Ovary (tissue), 7 donors: ENCODE measurements at regions not wholly inside any gene's neighbourhood (a gene's known extent, or its start where the extent isn't known, plus 50 kb on each side); places are given as distances from the start of the nearest gene placed in this dataset.
"Not testable (repeated sequence)": the region's sequence is repeated elsewhere in the genome, so short reads cannot be mapped to it uniquely, and the experiment has no call there.

Experiments used
- DNase-seq, 5 donors: peaks; one replicate each; pipeline ENCODE4 v3.0.0-alpha.2; 2019 to 2020
- H3K27ac ChIP-seq, 2 donors: fragments of 200-600 bp; one replicate each; pipeline versions ENCODE4 v1.5.1 to v1.8.0; 2019 to 2022
- H3K27me3 ChIP-seq: fragments of 200-600 bp; one replicate; pipeline ENCODE4 v1.8.0; 2022
- H3K36me3 ChIP-seq: fragments of 200-600 bp; sonication (generic); one replicate; pipeline ENCODE4 v1.5.1; 2019
- H3K4me1 ChIP-seq: one replicate; pipeline ENCODE4 v1.8.1; 2013; ENCODE audit warnings: mild to moderate bottlenecking, moderate library complexity; ENCODE audit not compliant: insufficient read depth
- H3K4me3 ChIP-seq: fragments of 200-600 bp; sonication (generic); one replicate; pipeline ENCODE4 v1.5.1; 2017
- H3K9me3 ChIP-seq, 2 donors: fragments of 200-600 bp in 1 of 2; sonication (generic) in 1 of 2; one replicate each; pipeline versions ENCODE4 v1.5.1 to v1.8.1; 2013 to 2019; ENCODE audit warnings: mild to moderate bottlenecking in 1 of 2, moderate library complexity in 1 of 2
- CTCF ChIP-seq, 3 donors: fragments of 450-650 bp in 2 of 3; fragments of 200-600 bp in 1 of 3; IDR thresholded peaks; one replicate each; pipeline versions ENCODE4 v1.5.1 to v1.8.0; 2016 to 2022; ENCODE audit warnings: antibody characterized with exemption in 3 of 3, mild to moderate bottlenecking in 1 of 3
- EP300 ChIP-seq: sonication (generic); formaldehyde crosslinking; IDR thresholded peaks from one replicate; pipeline ENCODE4 v1.6.1; 2017; ENCODE audit warnings: antibody characterized with exemption
- POLR2A ChIP-seq: fragments of 450-650 bp; IDR thresholded peaks from one replicate; pipeline ENCODE4 v1.6.1; 2017; ENCODE audit warnings: antibody characterized with exemption, mild to moderate bottlenecking, moderate library complexity
- WGBS, 3 donors: extraction: QIAGEN DNeasy Blood & Tissue Kit in 1 of 3; methylation state at CpG; one replicate each; pipeline versions ENCODE4 v1.1.5 to v1.1.7; 2013 to 2017; 5-methylcytosine and 5-hydroxymethylcytosine counted together
- intact Hi-C, 4 donors: fragments of 100-400 bp; cut with DNase I; formaldehyde crosslinking; loops; one replicate each; pipeline versions ENCODE4 v1.11.0 to v1.15.1; 2022 to 2023
- donor health status: DM: no; HTN: no; CAD: no; lungs with moderate emphysema.
- donor health status: DM: no; HTN: no; CAD: no.
- donor health status: Bipolar disorder and iron deficiency.
- donor health status: DM: no; HTN: no; CAD: no.
- donor health status: DM: yes; HTN: yes; CAD: no.

- DNase-seq: no peak
- no peak overlapping the region for H3K4me3 ChIP-seq
- no peak overlapping the region for H3K27ac ChIP-seq
- H3K36me3 ChIP-seq: no peaks in the 10 kb centered on the region
- no peak for TF ChIP-seq CTCF (IDR thresholded peaks at IDR 0.05)
- no peak for TF ChIP-seq POLR2A
- no peak for TF ChIP-seq EP300
- H3K27me3 ChIP-seq: no peaks in the 10 kb centered on the region
- H3K9me3 ChIP-seq: no peaks in the 10 kb centered on the region
- H3K4me1 ChIP-seq: no peaks in the 10 kb centered on the region
- intact Hi-C loops: no loop called here
- 18 to 37% (median 25%) methylated on average over 4 of the region's 4 CpGs for WGBS, 3 donors
Observed at GRCh38 chr17:52885882-52886281, 727.4 kb upstream of the CA10 start.

DNA sequence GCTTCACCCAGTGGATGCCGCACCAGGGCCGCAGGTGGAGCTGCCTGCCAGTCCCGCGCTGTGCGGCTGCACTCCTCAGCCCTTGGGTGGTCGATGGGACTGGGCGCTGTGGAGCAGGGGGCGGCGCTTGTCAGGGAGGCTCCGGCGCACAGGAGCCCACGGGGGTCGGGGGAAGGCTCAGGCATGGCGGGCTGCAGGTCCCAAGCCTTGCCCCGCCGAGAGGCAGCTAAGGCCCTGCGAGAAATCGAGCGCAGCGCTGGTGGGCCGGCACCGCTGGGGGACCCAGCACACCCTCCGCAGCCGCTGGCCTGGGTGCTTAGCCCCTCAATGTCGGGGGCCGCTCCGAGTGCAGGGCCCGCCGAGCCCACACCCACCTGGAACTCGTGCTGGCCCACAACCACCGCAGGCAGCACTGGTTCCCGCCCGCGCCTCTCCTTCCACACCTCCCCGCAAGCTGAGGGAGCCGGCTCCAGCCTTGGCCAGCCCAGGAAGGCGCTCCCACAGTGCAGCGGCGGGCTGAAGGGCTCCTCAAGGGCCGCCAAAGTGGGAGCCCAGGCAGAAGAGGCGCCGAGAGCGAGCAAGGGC, 725.5 kb upstream of the CA10 start:
- H3K27me3 ChIP-seq, H3K27ac ChIP-seq, H3K9me3 ChIP-seq, H3K36me3 ChIP-seq, H3K4me1 ChIP-seq, intact Hi-C loops, H3K4me3 ChIP-seq, DNase-seq: not testable (repeated sequence)
- WGBS, 3 donors: 37 to 68% (median 55%) methylated on average over 29 to 43 of the region's 43 CpGs

DNA sequence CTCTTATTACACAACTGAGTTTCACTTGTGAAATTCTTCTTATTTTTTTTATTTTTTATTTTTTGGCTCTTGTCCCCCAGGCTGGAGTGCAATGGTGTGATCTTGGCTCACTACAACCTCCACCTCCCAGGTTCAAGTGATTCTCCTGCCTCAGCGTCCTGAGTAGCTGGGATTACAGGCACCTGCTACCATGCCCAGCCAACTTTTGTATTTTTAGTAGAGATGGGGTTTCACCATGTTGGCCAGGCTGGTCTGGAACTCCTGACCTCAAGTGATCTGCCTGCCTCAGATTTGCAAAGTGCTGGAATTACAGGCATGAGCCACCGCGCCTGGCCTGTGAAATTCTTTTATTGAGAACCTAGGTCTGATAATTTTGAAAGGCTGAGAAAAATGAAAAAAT, 688.3 kb upstream of the CA10 start:
- H3K4me3 ChIP-seq, H3K27ac ChIP-seq, H3K9me3 ChIP-seq, H3K36me3 ChIP-seq, intact Hi-C loops, DNase-seq, H3K27me3 ChIP-seq, H3K4me1 ChIP-seq: not testable (repeated sequence)
- 85 to 89% (median 86%) methylated on average over 3 of the region's 3 CpGs for WGBS, 3 donors

DNA sequence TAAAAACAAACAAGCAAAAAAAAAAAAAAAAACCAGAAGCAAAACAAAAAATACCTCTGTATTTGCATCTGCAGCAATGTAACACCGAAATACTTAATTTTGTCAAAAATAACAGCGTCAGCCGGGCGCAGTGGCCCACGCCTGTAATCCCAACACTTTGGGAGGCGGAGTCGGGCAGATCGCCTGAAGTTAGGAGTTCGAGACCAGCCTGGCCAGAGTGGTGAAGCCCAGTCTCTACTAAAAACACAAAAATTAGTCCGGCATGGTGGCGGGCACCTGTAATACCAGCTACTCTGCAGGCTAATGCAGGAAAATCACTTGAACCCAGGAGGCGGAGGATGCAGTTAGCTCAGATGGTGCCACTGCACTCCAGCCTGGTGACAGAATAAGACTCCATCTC, 683.5 kb upstream of the CA10 start:
- H3K4me1 ChIP-seq: no peaks in the 10 kb centered on the region
- no peak overlapping the region for H3K4me3 ChIP-seq
- H3K36me3 ChIP-seq: no peaks in the 10 kb centered on the region
- H3K27me3 ChIP-seq: no peaks in the 10 kb centered on the region
- WGBS, 3 donors: 94 to 95% (median 94%) methylated on average over 12 of the region's 12 CpGs
- no peaks in the 10 kb centered on the region for H3K9me3 ChIP-seq
- no peak for DNase-seq
- intact Hi-C loops: no loop called here
- H3K27ac ChIP-seq: no peak overlapping the region
- TF ChIP-seq CTCF (IDR thresholded peaks at IDR 0.05) (no peak), POLR2A (no peak), EP300 (no peak)

- DNase-seq: no peak
- no peaks in the 10 kb centered on the region for H3K4me1 ChIP-seq
- H3K4me3 ChIP-seq: no peak overlapping the region
- no peaks in the 10 kb centered on the region for H3K27me3 ChIP-seq
- no peaks in the 10 kb centered on the region for H3K9me3 ChIP-seq
- H3K36me3 ChIP-seq: no peaks in the 10 kb centered on the region
- no peak for TF ChIP-seq CTCF (IDR thresholded peaks at IDR 0.05)
- no peak for TF ChIP-seq POLR2A
- TF ChIP-seq EP300: no peak
- no peak overlapping the region for H3K27ac ChIP-seq
- intact Hi-C loops: no loop called here
- 71 to 82% (median 80%) methylated on average over 3 of the region's 3 CpGs for WGBS, 3 donors
Observed at GRCh38 chr17:52837492-52837891, 679.0 kb upstream of the CA10 start.

GRCh38 chr17:52831536-52831935, 673.0 kb upstream of the CA10 start:
- intact Hi-C loops: no loop called here
- Histone ChIP-seq H3K27ac (no peak overlapping the region), H3K27me3 (no peaks in the 10 kb centered on the region), H3K4me3 (no peak overlapping the region), H3K4me1 (no peaks in the 10 kb centered on the region), H3K9me3 (no peaks in the 10 kb centered on the region), H3K36me3 (no peaks in the 10 kb centered on the region)
- DNase-seq: no peak
- TF ChIP-seq CTCF (IDR thresholded peaks at IDR 0.05): no peak
- TF ChIP-seq EP300: no peak
- no peak for TF ChIP-seq POLR2A
- WGBS, 3 donors: 84 to 97% (median 87%) methylated on average over 1 of the region's 1 CpG
